ENCODE measurements at regions not wholly inside any gene's neighbourhood (a gene's known extent, or its start where the extent isn't known, plus 50 kb on each side); places are given as distances from the start of the nearest gene placed in this dataset.

DNA sequence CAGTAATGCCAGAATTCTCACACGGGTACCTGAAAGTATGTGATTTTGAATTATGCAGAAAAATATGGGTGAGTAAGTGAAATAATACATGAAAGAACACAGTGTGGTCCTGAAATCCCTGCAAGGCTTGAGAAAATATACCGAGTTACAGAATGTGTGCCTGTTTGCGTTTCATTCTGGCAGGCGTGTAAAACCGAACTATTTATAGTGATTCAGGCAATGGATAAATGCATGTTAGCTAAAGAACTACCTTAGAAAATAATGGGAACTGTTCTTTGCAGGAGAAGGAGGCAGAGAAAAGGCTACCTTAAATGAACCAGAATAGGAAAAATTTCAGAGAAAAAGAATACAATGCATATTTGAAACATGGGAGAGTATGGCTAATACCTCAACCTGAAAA lies 145.8 kb upstream of the KCNQ5 start:
- DNase-seq (ENCODE audit: unreplicated experiment) = no peak
- ChIA-PET POLR2A (no interaction called here), CTCF (interaction anchor here (0.6 kb wide), 1 partner anchor 653 kb away, joined by 3 read pairs; no protein-coding TSS in a partner anchor)
- Mint-ChIP-seq H3K9me3 (ENCODE audit: unreplicated experiment) (peaks cover 5% of the 10 kb centered on the region), H3K27me3 (ENCODE audit: insufficient read depth, unreplicated experiment) (peaks cover 9% of the 10 kb centered on the region), H3K36me3 (ENCODE audit: insufficient read depth, unreplicated experiment) (no peaks in the 10 kb centered on the region), H3K4me3 (ENCODE audit: unreplicated experiment) (no peak overlapping the region), H3K27ac (ENCODE audit: low read depth, unreplicated experiment) (no peak overlapping the region), H3K4me1 (ENCODE audit: insufficient read depth, unreplicated experiment) (no peaks in the 10 kb centered on the region)
- no TSS peak for BruUV-seq (replicated peaks)
- TF ChIP-seq, protein P1, sequence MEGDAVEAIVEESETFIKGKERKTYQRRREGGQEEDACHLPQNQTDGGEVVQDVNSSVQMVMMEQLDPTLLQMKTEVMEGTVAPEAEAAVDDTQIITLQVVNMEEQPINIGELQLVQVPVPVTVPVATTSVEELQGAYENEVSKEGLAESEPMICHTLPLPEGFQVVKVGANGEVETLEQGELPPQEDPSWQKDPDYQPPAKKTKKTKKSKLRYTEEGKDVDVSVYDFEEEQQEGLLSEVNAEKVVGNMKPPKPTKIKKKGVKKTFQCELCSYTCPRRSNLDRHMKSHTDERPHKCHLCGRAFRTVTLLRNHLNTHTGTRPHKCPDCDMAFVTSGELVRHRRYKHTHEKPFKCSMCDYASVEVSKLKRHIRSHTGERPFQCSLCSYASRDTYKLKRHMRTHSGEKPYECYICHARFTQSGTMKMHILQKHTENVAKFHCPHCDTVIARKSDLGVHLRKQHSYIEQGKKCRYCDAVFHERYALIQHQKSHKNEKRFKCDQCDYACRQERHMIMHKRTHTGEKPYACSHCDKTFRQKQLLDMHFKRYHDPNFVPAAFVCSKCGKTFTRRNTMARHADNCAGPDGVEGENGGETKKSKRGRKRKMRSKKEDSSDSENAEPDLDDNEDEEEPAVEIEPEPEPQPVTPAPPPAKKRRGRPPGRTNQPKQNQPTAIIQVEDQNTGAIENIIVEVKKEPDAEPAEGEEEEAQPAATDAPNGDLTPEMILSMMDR (IDR thresholded peaks at IDR 0.05; ENCODE audit: unreplicated experiment) = no peak
- intact Hi-C loops (cut with micrococcal nuclease) = no loop called here

DNA sequence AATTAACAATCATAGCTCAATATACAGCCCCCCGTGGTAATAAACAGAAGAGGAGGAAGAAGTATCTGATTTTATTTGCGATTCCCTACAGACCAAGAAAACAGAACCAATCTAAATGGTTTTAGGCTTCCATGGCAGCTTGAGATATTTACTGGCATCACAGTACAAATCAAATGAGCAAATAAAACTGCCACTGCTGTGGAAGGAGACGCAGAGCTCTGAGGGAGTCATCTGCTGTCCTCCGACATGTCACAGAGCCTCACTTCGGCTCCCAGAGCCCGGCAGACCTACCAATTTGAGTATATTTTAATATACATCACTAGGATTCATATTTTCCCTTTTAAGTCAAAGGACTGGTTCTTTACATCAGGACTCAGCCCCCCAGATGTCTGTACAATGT lies 145.2 kb upstream of the KCNQ5 start:
- H3K27me3 Mint-ChIP-seq (ENCODE audit: insufficient read depth, unreplicated experiment) = peaks cover 6% of the 10 kb centered on the region
- POLR2A ChIA-PET = no interaction called here
- TF ChIP-seq, protein P1 (IDR thresholded peaks at IDR 0.05; ENCODE audit: unreplicated experiment) = no peak
- BruUV-seq (replicated peaks) = no TSS peak
- no peak overlapping the region for H3K4me3 Mint-ChIP-seq (ENCODE audit: unreplicated experiment)
- no peak for DNase-seq (ENCODE audit: unreplicated experiment)
- peaks cover 5% of the 10 kb centered on the region for H3K9me3 Mint-ChIP-seq (ENCODE audit: unreplicated experiment)
- H3K36me3 Mint-ChIP-seq (ENCODE audit: insufficient read depth, unreplicated experiment) = no peaks in the 10 kb centered on the region
- intact Hi-C loops (cut with micrococcal nuclease) = no loop called here
- H3K27ac Mint-ChIP-seq (ENCODE audit: low read depth, unreplicated experiment) = no peak overlapping the region
- CTCF ChIA-PET = interaction anchor here (0.6 to 0.8 kb wide), 2 partner anchors 140 to 653 kb away, joined by 3 read pairs; no protein-coding TSS in a partner anchor
- no peaks in the 10 kb centered on the region for H3K4me1 Mint-ChIP-seq (ENCODE audit: insufficient read depth, unreplicated experiment)

DNA sequence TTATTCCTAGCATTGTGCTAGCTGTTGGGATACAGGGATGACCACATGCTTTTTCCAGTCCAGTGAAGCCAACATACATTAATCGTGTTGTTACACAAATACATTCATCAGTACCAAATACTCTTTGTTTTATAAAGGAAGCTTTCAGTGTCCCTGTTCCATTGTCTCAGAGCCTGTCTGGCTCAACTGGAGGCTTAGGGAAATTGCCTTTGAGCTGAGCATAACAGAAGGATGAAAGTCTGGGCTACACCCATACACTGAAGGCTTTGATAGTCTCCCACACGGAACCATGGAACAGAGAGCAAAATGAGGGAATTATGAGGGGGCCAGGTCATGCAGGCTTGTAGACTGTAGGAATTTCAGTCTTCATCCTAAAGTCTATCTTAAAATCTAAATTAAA lies 126.4 kb upstream of the KCNQ5 start:
- TF ChIP-seq, protein P1 (IDR thresholded peaks at IDR 0.05; ENCODE audit: unreplicated experiment) = no peak
- DNase-seq (ENCODE audit: unreplicated experiment) = no peak
- Mint-ChIP-seq H3K36me3 (ENCODE audit: insufficient read depth, unreplicated experiment) (no peaks in the 10 kb centered on the region), H3K4me1 (ENCODE audit: insufficient read depth, unreplicated experiment) (no peaks in the 10 kb centered on the region), H3K27ac (ENCODE audit: low read depth, unreplicated experiment) (no peak overlapping the region), H3K9me3 (ENCODE audit: unreplicated experiment) (no peaks in the 10 kb centered on the region), H3K4me3 (ENCODE audit: unreplicated experiment) (no peak overlapping the region), H3K27me3 (ENCODE audit: insufficient read depth, unreplicated experiment) (peaks cover 32% of the 10 kb centered on the region)
- POLR2A ChIA-PET = no interaction called here
- intact Hi-C loops (cut with micrococcal nuclease) = no loop called here
- CTCF ChIA-PET = no interaction called here
- BruUV-seq (replicated peaks) = no TSS peak

DNA sequence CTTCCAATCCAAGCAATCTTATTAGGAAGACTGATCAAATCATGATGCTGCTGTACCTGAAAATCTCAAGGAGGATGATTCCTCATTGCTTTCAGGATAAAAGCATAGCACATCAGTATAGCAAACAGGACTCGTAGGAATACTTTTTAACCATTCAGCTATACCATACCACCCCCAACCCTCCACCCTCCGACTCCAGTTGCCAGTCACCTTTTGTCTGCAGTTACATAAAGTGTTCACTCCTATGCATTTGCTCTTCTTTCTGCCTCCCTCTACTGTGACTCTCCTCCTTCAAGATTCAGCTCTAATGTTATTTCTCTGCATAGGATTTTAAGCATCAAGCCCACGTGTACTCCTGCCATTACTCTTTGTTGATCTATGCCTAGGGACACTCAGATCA lies 124.7 kb upstream of the KCNQ5 start:
- intact Hi-C loops (cut with micrococcal nuclease) = no loop called here
- Mint-ChIP-seq H3K4me3 (ENCODE audit: unreplicated experiment) (no peak overlapping the region), H3K27me3 (ENCODE audit: insufficient read depth, unreplicated experiment) (peaks cover 32% of the 10 kb centered on the region), H3K9me3 (ENCODE audit: unreplicated experiment) (no peaks in the 10 kb centered on the region), H3K27ac (ENCODE audit: low read depth, unreplicated experiment) (no peak overlapping the region), H3K4me1 (ENCODE audit: insufficient read depth, unreplicated experiment) (no peaks in the 10 kb centered on the region), H3K36me3 (ENCODE audit: insufficient read depth, unreplicated experiment) (no peaks in the 10 kb centered on the region)
- TF ChIP-seq, protein P1 (IDR thresholded peaks at IDR 0.05; ENCODE audit: unreplicated experiment) = no peak
- CTCF ChIA-PET = interaction anchor here (0.6 kb wide), 1 partner anchor 25 kb away, joined by 3 read pairs; no protein-coding TSS in a partner anchor
- BruUV-seq (replicated peaks) = no TSS peak
- POLR2A ChIA-PET = no interaction called here
- no peak for DNase-seq (ENCODE audit: unreplicated experiment)
